Body of pancreas (tissue), 4 donors: ENCODE measurements at regions not wholly inside any gene's neighbourhood (a gene's known extent, or its start where the extent isn't known, plus 50 kb on each side); places are given as distances from the start of the nearest gene placed in this dataset.

ENCODE experiments used
- ATAC-seq: fragments of 150-250 bp; one replicate; pipeline ENCODE4 v1.9.1; 2016
- DNase-seq, 4 donors: peaks; one replicate each; pipeline ENCODE4 v3.0.0-alpha.2; 2019
- H3K27ac ChIP-seq, 4 donors: fragments of 200-600 bp; sonication (generic); 1 replicate in 3 of 4; 2 replicates in 1 of 4; pipeline versions ENCODE4 v1.5.1 to v1.6.1; 2016 to 2019; ENCODE audit warnings: mild to moderate bottlenecking in 1 of 4, mixed read lengths in 1 of 4, moderate library complexity in 1 of 4
- H3K27me3 ChIP-seq, 2 donors: fragments of 200-600 bp; sonication (generic); one replicate each; pipeline ENCODE4 v1.6.0; 2016; ENCODE audit warnings: mild to moderate bottlenecking in 1 of 2
- H3K36me3 ChIP-seq, 2 donors: fragments of 200-600 bp; sonication (generic); replicated peaks in 1 of 2; 2 replicates each; pipeline ENCODE4 v1.5.1; 2016; ENCODE audit warnings: low read depth in 2 of 2; ENCODE audit not compliant: insufficient read depth in 1 of 2
- H3K4me1 ChIP-seq: fragments of 200-600 bp; sonication (generic); one replicate; pipeline ENCODE4 v1.6.0; 2016
- H3K4me3 ChIP-seq, 2 donors: fragments of 200-600 bp; sonication (generic); 1 replicate in 1 of 2; 2 replicates in 1 of 2; pipeline ENCODE4 v1.5.1; 2016 to 2019
- H3K9me3 ChIP-seq, 3 donors: fragments of 200-600 bp; sonication (generic); 1 replicate in 2 of 3; 2 replicates in 1 of 3; pipeline ENCODE4 v1.5.1; 2016
- POLR2A ChIP-seq, 3 donors: fragments of 450-650 bp; IDR thresholded peaks; one replicate each; pipeline ENCODE4 v1.6.1; 2016; ENCODE audit warnings: antibody characterized with exemption in 3 of 3, mild to moderate bottlenecking in 2 of 3
- WGBS, 2 donors: methylation state at CpG; one replicate each; pipeline ENCODE4 v1.1.5; 2017; 5-methylcytosine and 5-hydroxymethylcytosine counted together
- intact Hi-C: fragments of 100-400 bp; cut with DNase I; formaldehyde crosslinking; loops from one replicate; pipeline ENCODE4 v1.15.1; 2023
- TF ChIP-seq, protein P1 (sequence below), 7 experiments: fragments of 450-650 bp in 4 of 7; fragments of 200-600 bp in 3 of 7; sonication (generic) in 3 of 7; IDR thresholded peaks; one replicate each; pipeline ENCODE4 v1.5.1; 2016 to 2019; ENCODE audit warnings: antibody characterized with exemption in 7 of 7

DNA sequence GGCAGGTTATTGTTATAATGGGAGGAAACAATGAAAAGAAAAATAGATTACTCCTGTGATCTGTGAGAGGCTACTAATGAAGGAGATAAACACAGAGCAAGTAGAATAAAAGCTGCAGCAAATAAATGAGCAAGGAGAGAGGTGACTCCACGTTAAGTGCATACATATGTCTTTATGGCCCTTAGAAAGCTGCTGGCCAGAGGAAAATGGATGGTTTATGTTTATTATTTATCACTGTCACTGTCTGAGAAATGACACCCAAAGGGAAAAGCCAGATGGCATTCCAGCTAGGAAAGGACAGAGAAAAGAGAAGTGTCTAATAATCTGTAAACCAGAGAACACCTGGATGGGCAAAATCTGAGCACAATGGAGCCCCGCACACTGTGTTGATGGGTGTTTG, 122.9 kb upstream of the DDX18 start:
- H3K4me1 ChIP-seq, result no peaks in the 10 kb centered on the region
- ATAC-seq, result no peak
- H3K27me3 ChIP-seq, result no peaks in the 10 kb centered on the region
- no peak overlapping the region for H3K27ac ChIP-seq
- H3K4me3 ChIP-seq, result no peak overlapping the region
- 58 to 61% methylated on average over 2 of the region's 2 CpGs for WGBS, 2 donors
- TF ChIP-seq, protein P1, sequence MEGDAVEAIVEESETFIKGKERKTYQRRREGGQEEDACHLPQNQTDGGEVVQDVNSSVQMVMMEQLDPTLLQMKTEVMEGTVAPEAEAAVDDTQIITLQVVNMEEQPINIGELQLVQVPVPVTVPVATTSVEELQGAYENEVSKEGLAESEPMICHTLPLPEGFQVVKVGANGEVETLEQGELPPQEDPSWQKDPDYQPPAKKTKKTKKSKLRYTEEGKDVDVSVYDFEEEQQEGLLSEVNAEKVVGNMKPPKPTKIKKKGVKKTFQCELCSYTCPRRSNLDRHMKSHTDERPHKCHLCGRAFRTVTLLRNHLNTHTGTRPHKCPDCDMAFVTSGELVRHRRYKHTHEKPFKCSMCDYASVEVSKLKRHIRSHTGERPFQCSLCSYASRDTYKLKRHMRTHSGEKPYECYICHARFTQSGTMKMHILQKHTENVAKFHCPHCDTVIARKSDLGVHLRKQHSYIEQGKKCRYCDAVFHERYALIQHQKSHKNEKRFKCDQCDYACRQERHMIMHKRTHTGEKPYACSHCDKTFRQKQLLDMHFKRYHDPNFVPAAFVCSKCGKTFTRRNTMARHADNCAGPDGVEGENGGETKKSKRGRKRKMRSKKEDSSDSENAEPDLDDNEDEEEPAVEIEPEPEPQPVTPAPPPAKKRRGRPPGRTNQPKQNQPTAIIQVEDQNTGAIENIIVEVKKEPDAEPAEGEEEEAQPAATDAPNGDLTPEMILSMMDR (IDR thresholded peaks at IDR 0.05), result no peak
- TF ChIP-seq POLR2A (IDR thresholded peaks at IDR 0.05), result no peak
- intact Hi-C loops, result no loop called here
- H3K9me3 ChIP-seq, result no peaks in the 10 kb centered on the region
- DNase-seq, result no peak
- H3K36me3 ChIP-seq, result no peaks in the 10 kb centered on the region

DNA sequence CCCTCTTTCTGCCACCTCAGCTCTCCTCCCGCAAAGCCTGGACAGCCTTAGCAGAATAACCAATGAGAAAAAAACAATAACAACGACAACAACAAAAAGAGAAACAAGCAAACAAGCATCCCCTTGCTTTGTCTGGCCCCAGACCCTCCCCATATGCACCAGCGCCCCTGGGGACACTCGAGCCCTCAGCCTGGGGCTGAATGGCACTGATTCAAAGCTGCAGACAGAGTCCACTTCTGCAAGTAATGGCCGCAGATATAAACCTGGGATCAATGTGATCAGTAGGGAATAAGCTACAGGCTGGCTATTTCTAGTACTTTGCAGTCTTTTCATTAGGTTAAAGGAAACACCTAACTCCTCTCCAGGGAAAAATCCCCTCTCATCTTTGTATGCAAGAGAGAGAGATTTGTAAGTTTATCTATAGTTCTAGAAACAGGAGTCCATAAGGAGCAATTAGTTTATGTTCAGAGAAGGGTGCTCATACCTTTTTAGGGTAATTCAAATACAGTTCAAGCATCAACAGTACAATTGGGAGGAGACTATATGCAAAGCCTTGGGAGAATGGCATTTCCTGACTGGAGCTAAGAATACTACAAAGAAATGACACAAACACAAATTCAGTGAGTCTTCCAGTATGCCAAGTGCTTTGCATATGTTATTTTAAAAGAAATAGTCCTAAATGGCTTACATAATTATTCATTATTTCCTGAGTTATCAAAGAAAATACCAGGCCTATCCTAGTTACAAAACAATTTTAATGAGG, 122.3 kb upstream of the DDX18 start:
- Histone ChIP-seq H3K4me3 (no peak overlapping the region), H3K27me3 (no peaks in the 10 kb centered on the region), H3K4me1 (no peaks in the 10 kb centered on the region), H3K36me3 (no peaks in the 10 kb centered on the region), H3K9me3 (no peaks in the 10 kb centered on the region), H3K27ac (no peak overlapping the region)
- TF ChIP-seq POLR2A (IDR thresholded peaks at IDR 0.05), result no peak
- TF ChIP-seq, protein P1 (IDR thresholded peaks at IDR 0.05), result no peak
- intact Hi-C loops, result no loop called here
- no peak for ATAC-seq
- WGBS, 2 donors, result 56 to 65% methylated on average over 5 of the region's 5 CpGs
- DNase-seq, result no peak

DNA sequence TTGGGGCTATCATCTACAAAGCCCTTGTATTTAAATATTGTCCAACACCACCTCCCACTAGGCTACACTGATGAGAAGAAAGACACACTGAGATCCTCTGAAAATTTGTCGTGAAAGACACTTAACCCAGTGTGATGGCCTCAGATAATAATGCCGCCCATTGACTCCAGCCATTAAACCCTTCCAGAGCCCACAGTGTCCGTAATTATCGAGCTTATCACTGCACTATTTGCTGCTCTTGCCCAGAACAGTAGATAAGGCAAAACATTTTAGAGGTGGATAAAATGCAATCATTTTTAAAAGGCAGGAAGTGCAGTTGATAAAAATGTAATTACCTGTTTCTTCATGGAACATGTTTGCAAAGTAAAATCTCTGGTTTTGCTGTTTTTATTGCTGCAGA, 121.3 kb upstream of the DDX18 start:
- ATAC-seq (no peak), DNase-seq (no peak)
- Histone ChIP-seq H3K9me3 (no peaks in the 10 kb centered on the region), H3K27ac (no peak overlapping the region), H3K4me3 (no peak overlapping the region), H3K27me3 (no peaks in the 10 kb centered on the region), H3K36me3 (no peaks in the 10 kb centered on the region), H3K4me1 (no peaks in the 10 kb centered on the region)
- TF ChIP-seq, protein P1 (IDR thresholded peaks at IDR 0.05), result no peak
- no peak for TF ChIP-seq POLR2A (IDR thresholded peaks at IDR 0.05)
- 27 to 36% methylated on average over 4 of the region's 4 CpGs for WGBS, 2 donors
- intact Hi-C loops, result no loop called here

DNA sequence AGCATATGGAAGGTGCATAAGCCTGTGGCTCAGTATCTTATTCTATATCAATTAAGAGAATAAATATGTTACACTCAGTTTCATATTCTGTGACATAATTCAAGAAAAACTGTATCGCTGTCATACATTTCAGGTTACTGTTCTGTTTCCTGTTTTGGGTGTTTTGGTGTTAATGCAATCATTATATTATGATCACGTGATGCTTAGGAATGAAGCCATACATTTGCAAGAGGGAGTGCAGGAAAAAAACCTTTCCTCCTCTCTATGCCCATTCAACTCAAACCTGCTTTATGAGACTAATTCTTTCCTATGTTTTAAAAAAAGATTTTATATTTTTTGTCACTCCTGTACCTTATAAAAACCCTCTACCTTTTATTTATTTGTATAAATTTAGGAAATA, 120.8 kb upstream of the DDX18 start:
- Histone ChIP-seq H3K27me3 (no peaks in the 10 kb centered on the region), H3K27ac (no peak overlapping the region), H3K4me1 (no peaks in the 10 kb centered on the region), H3K36me3 (no peaks in the 10 kb centered on the region), H3K9me3 (no peaks in the 10 kb centered on the region), H3K4me3 (no peak overlapping the region)
- DNase-seq, result no peak
- no peak for ATAC-seq
- no peak for TF ChIP-seq POLR2A (IDR thresholded peaks at IDR 0.05)
- TF ChIP-seq, protein P1 (IDR thresholded peaks at IDR 0.05), result no peak
- WGBS, 2 donors, result 69 to 71% methylated on average over 2 of the region's 2 CpGs
- intact Hi-C loops, result no loop called here

DNA sequence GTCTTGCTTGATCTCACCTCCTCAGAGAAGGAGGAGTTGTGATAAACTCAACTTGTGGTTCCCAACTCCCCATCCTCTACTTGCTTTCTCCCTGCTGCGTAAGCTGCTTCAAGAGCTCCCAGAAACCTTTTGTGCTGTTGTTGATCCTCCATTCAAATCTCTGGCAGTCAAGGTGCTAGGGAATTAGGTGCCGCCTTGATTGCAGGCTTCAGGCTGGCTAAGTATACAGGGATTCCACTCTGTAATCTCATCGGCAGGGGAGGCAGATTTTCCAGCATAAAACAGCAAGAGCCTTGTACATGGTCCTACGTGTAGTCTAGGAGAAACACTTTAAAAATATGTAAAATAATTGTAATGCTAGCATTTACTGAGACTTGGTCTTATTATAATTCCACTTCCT, 116.2 kb upstream of the DDX18 start:
- H3K36me3 ChIP-seq, result no peaks in the 10 kb centered on the region
- H3K27ac ChIP-seq, result no peak overlapping the region
- DNase-seq, result no peak
- intact Hi-C loops, result no loop called here
- no peak for ATAC-seq
- no peaks in the 10 kb centered on the region for H3K9me3 ChIP-seq
- no peak for TF ChIP-seq POLR2A (IDR thresholded peaks at IDR 0.05)
- TF ChIP-seq, protein P1 (IDR thresholded peaks at IDR 0.05), result no peak
- no peak overlapping the region for H3K4me3 ChIP-seq
- no peaks in the 10 kb centered on the region for H3K27me3 ChIP-seq
- no peaks in the 10 kb centered on the region for H3K4me1 ChIP-seq
- 52 to 66% methylated on average over 4 of the region's 4 CpGs for WGBS, 2 donors
